Gastroesophageal sphincter (tissue), 3 donors: ENCODE measurements at regions not wholly inside any gene's neighbourhood (a gene's known extent, or its start where the extent isn't known, plus 50 kb on each side); places are given as distances from the start of the nearest gene placed in this dataset.

Source experiments
- POLR2A ChIP-seq, 2 donors: fragments of 450-650 bp; IDR thresholded peaks; one replicate each; pipeline ENCODE4 v1.6.1; 2017; ENCODE audit warnings: antibody characterized with exemption in 2 of 2, mild to moderate bottlenecking in 2 of 2, moderate library complexity in 1 of 2
- POLR2AphosphoS5 ChIP-seq: sonication (generic); formaldehyde crosslinking; IDR thresholded peaks from one replicate; pipeline ENCODE4 v1.6.1; 2017; ENCODE audit warnings: antibody characterized with exemption
- TF ChIP-seq, protein P1 (sequence below), 4 experiments: fragments of 200-600 bp in 2 of 4; fragments of 450-650 bp in 2 of 4; sonication (generic) in 1 of 4; IDR thresholded peaks; one replicate each; pipeline ENCODE4 v1.5.1; 2017 to 2019; ENCODE audit warnings: antibody characterized with exemption in 4 of 4, mild to moderate bottlenecking in 2 of 4, moderate library complexity in 2 of 4

- TF ChIP-seq, protein P1, sequence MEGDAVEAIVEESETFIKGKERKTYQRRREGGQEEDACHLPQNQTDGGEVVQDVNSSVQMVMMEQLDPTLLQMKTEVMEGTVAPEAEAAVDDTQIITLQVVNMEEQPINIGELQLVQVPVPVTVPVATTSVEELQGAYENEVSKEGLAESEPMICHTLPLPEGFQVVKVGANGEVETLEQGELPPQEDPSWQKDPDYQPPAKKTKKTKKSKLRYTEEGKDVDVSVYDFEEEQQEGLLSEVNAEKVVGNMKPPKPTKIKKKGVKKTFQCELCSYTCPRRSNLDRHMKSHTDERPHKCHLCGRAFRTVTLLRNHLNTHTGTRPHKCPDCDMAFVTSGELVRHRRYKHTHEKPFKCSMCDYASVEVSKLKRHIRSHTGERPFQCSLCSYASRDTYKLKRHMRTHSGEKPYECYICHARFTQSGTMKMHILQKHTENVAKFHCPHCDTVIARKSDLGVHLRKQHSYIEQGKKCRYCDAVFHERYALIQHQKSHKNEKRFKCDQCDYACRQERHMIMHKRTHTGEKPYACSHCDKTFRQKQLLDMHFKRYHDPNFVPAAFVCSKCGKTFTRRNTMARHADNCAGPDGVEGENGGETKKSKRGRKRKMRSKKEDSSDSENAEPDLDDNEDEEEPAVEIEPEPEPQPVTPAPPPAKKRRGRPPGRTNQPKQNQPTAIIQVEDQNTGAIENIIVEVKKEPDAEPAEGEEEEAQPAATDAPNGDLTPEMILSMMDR (IDR thresholded peaks at IDR 0.05), result no peak
- no peak for TF ChIP-seq POLR2A (IDR thresholded peaks at IDR 0.05)
- TF ChIP-seq POLR2AphosphoS5, result no peak
Observed at GRCh38 chr11:37484298-37484697, 886.3 kb upstream of the RAG2 start.
